ENCODE measurements at regions not wholly inside any gene's neighbourhood (a gene's known extent, or its start where the extent isn't known, plus 50 kb on each side); places are given as distances from the start of the nearest gene placed in this dataset.

- H3K27me3 ChIP-seq = no peaks in the 10 kb centered on the region
- 92 to 94% methylated on average over 1 of the region's 1 CpG for WGBS, 2 donors
- H3K36me3 ChIP-seq = no peaks in the 10 kb centered on the region
- H3K27ac ChIP-seq = no peak overlapping the region
- peaks cover 0 to 16% (median 7%) of the 10 kb centered on the region in 4 donors for H3K4me1 ChIP-seq
- no peak for DNase-seq
- no peak for TF ChIP-seq EP300 (IDR thresholded peaks at IDR 0.05)
- TF ChIP-seq POLR2AphosphoS5 (IDR thresholded peaks at IDR 0.05) = no peak
- TF ChIP-seq POLR2A (IDR thresholded peaks at IDR 0.05) = no peak
- TF ChIP-seq CTCF (IDR thresholded peaks at IDR 0.05) = no peak
- no peaks in the 10 kb centered on the region for H3K9me3 ChIP-seq
- intact Hi-C loops (cut with DNase I) = no loop called here
- no peak overlapping the region for H3K4me3 ChIP-seq
These were observed 297.4 kb upstream of the ACVR2A start for GRCh38 chr2:147547440-147547839.

GRCh38 chr2:147546109-147546508 lies 298.7 kb upstream of the ACVR2A start:
- H3K27me3 ChIP-seq = no peaks in the 10 kb centered on the region
- intact Hi-C loops (cut with DNase I) = no loop called here
- no peaks in the 10 kb centered on the region for H3K36me3 ChIP-seq
- peaks cover 0 to 17% (median 8%) of the 10 kb centered on the region in 4 donors for H3K4me1 ChIP-seq
- 92 to 94% methylated on average over 1 of the region's 1 CpG for WGBS, 2 donors
- TF ChIP-seq EP300 (IDR thresholded peaks at IDR 0.05) (no peak), POLR2A (IDR thresholded peaks at IDR 0.05) (no peak), POLR2AphosphoS5 (IDR thresholded peaks at IDR 0.05) (no peak), CTCF (IDR thresholded peaks at IDR 0.05) (no peak)
- H3K27ac ChIP-seq = peak overlapping the region in 1 of 4 donors; percentile 37
- no peak for DNase-seq
- H3K9me3 ChIP-seq = no peaks in the 10 kb centered on the region
- no peak overlapping the region for H3K4me3 ChIP-seq

DNA sequence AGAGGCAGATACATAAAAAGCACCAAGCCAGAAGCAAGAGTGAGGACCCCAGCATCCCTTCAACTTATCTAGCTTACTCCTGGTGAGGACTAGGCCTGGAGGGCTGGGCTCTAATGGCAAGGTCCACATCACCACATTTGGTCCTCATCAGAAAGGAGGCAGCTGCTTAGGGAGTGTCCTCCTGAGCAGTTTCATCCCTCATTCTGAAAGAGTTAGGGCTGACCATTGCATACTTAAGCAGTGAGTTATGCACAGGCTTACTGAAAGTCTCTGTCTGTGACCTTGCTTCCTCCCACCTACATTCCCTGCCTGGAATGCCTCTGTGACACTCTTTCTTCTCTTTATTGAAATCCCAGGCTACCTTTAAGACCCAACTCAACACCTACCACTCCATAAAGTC lies 301.8 kb upstream of the ACVR2A start:
- no peaks in the 10 kb centered on the region for H3K36me3 ChIP-seq
- no peak overlapping the region for H3K4me3 ChIP-seq
- H3K27ac ChIP-seq = peak overlapping the region in 2 of 4 donors; percentile 19 to 22
- peaks cover 0 to 21% (median 8%) of the 10 kb centered on the region in 4 donors for H3K4me1 ChIP-seq
- DNase-seq = no peak
- no peaks in the 10 kb centered on the region for H3K27me3 ChIP-seq
- intact Hi-C loops (cut with DNase I) = no loop called here
- no peaks in the 10 kb centered on the region for H3K9me3 ChIP-seq
- TF ChIP-seq EP300 (IDR thresholded peaks at IDR 0.05) (no peak), POLR2AphosphoS5 (IDR thresholded peaks at IDR 0.05) (no peak), CTCF (IDR thresholded peaks at IDR 0.05) (no peak), POLR2A (IDR thresholded peaks at IDR 0.05) (no peak)

DNA sequence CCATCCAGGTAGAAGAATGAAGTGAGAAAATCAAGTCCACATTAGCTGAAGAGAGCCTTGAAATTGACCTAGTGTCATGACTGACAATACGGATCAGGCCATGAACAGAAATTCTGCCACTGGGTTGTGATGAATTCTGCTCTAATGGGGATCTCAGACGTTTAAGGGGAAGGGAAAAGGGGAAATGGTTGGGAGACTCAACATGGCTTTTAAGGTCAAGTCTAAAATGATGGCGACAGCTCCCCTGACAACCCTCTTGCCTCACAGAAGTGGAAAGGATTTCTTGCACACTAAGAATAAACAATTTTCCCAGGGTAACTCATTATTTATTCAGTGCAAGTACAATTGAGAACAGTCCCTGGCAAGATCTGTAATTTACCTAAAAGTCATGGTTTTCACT lies 302.5 kb upstream of the ACVR2A start:
- intact Hi-C loops (cut with DNase I) = no loop called here
- H3K4me1 ChIP-seq = peaks cover 0 to 17% (median 8%) of the 10 kb centered on the region in 4 donors
- WGBS, 2 donors = 80 to 87% methylated on average over 3 of the region's 3 CpGs
- no peak for TF ChIP-seq POLR2A (IDR thresholded peaks at IDR 0.05)
- TF ChIP-seq POLR2AphosphoS5 (IDR thresholded peaks at IDR 0.05) = no peak
- TF ChIP-seq CTCF (IDR thresholded peaks at IDR 0.05) = no peak
- no peak for TF ChIP-seq EP300 (IDR thresholded peaks at IDR 0.05)
- no peak overlapping the region for H3K27ac ChIP-seq
- H3K36me3 ChIP-seq = no peaks in the 10 kb centered on the region
- no peak overlapping the region for H3K4me3 ChIP-seq
- H3K9me3 ChIP-seq = no peaks in the 10 kb centered on the region
- DNase-seq = no peak
- H3K27me3 ChIP-seq = no peaks in the 10 kb centered on the region

- 90 to 92% methylated on average over 1 of the region's 1 CpG for WGBS, 2 donors
- H3K4me1 ChIP-seq = peaks cover 0 to 14% (median 7%) of the 10 kb centered on the region in 4 donors
- H3K9me3 ChIP-seq = no peaks in the 10 kb centered on the region
- TF ChIP-seq POLR2AphosphoS5 (IDR thresholded peaks at IDR 0.05) = no peak
- no peak for TF ChIP-seq POLR2A (IDR thresholded peaks at IDR 0.05)
- no peak for TF ChIP-seq CTCF (IDR thresholded peaks at IDR 0.05)
- TF ChIP-seq EP300 (IDR thresholded peaks at IDR 0.05) = no peak
- intact Hi-C loops (cut with DNase I) = no loop called here
- no peak overlapping the region for H3K4me3 ChIP-seq
- DNase-seq = no peak
- no peaks in the 10 kb centered on the region for H3K27me3 ChIP-seq
- no peak overlapping the region for H3K27ac ChIP-seq
- no peaks in the 10 kb centered on the region for H3K36me3 ChIP-seq
These were observed 303.5 kb upstream of the ACVR2A start for GRCh38 chr2:147541314-147541713.

Measured in sigmoid colon (tissue), 6 donors.